Hepatocyte (in vitro differentiated cells): ENCODE measurements at regions not wholly inside any gene's neighbourhood (a gene's known extent, or its start where the extent isn't known, plus 50 kb on each side); places are given as distances from the start of the nearest gene placed in this dataset.

Experiments
- EZH2 ChIP-seq: fragments of 200-600 bp; sonication (generic); IDR thresholded peaks from 2 replicates; pipeline ENCODE4 v1.6.1; 2016; ENCODE audit warnings: antibody characterized with exemption, mild to moderate bottlenecking, borderline replicate concordance
- TF ChIP-seq, protein P1 (sequence below): fragments of 200-600 bp; sonication (generic); IDR thresholded peaks from 2 replicates; pipeline ENCODE4 v1.5.1; 2016; ENCODE audit warnings: antibody characterized with exemption, mild to moderate bottlenecking; ENCODE audit not compliant: poor library complexity

DNA sequence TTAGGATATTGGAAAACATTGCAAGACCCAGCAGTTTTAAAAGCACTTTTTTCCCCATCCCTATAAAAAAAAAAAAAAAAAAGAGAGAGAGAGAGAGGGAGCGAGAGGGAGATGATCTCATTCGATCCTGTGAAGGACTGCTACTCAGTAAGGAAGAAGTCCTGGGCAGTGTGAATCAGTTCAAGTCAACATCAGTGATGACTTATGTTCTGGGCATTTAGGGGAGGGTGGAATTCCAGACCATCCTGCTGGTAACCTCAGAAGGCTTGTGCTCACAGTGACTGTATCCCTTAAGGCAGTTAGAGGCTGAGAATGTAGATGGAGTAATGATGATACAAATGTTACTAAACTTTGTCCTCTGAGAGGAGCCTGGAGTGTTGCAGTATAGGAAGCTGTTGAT lies 151.4 kb downstream of the TGFB2 start:
- TF ChIP-seq EZH2, result no peak
- TF ChIP-seq, protein P1, sequence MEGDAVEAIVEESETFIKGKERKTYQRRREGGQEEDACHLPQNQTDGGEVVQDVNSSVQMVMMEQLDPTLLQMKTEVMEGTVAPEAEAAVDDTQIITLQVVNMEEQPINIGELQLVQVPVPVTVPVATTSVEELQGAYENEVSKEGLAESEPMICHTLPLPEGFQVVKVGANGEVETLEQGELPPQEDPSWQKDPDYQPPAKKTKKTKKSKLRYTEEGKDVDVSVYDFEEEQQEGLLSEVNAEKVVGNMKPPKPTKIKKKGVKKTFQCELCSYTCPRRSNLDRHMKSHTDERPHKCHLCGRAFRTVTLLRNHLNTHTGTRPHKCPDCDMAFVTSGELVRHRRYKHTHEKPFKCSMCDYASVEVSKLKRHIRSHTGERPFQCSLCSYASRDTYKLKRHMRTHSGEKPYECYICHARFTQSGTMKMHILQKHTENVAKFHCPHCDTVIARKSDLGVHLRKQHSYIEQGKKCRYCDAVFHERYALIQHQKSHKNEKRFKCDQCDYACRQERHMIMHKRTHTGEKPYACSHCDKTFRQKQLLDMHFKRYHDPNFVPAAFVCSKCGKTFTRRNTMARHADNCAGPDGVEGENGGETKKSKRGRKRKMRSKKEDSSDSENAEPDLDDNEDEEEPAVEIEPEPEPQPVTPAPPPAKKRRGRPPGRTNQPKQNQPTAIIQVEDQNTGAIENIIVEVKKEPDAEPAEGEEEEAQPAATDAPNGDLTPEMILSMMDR, result no peak
